Tongue (tissue), 1 donor: ENCODE measurements at regions not wholly inside any gene's neighbourhood (a gene's known extent, or its start where the extent isn't known, plus 50 kb on each side); places are given as distances from the start of the nearest gene placed in this dataset.
"Not testable (repeated sequence)": the region's sequence is repeated elsewhere in the genome, so short reads cannot be mapped to it uniquely, and the experiment has no call there.

Experiments
- DNase-seq: peaks from one replicate; pipeline ENCODE4 v3.0.0-alpha.2; 2015

GRCh38 chr1:102365071-102365470 is 368.3 kb upstream of the OLFM3 start:
- DNase-seq = no peak

GRCh38 chr1:102336602-102337001 is 339.9 kb upstream of the OLFM3 start:
- no peak for DNase-seq

- DNase-seq = no peak
Observed at GRCh38 chr1:102318104-102318806, 321.5 kb upstream of the OLFM3 start.

GRCh38 chr1:102315096-102315495 is 318.4 kb upstream of the OLFM3 start:
- DNase-seq = no peak

GRCh38 chr1:102296116-102296515 is 299.4 kb upstream of the OLFM3 start:
- DNase-seq = no peak

GRCh38 chr1:102282955-102283354 is 286.2 kb upstream of the OLFM3 start:
- DNase-seq = no peak

GRCh38 chr1:102262994-102263393 is 266.3 kb upstream of the OLFM3 start:
- DNase-seq = no peak

- DNase-seq = no peak
Observed at GRCh38 chr1:102252731-102253505, 256.2 kb upstream of the OLFM3 start.

- DNase-seq = no peak
Observed at GRCh38 chr1:102241431-102242338, 245.0 kb upstream of the OLFM3 start.

GRCh38 chr1:102239247-102239646 is 242.5 kb upstream of the OLFM3 start:
- DNase-seq = no peak

- DNase-seq = no peak
Observed at GRCh38 chr1:102234753-102235359, 238.1 kb upstream of the OLFM3 start.

GRCh38 chr1:102219463-102219862 is 222.7 kb upstream of the OLFM3 start:
- no peak for DNase-seq

- not testable (repeated sequence) for DNase-seq
Observed at GRCh38 chr1:102210891-102211290, 214.2 kb upstream of the OLFM3 start.

GRCh38 chr1:102191723-102192122 is 195.0 kb upstream of the OLFM3 start:
- DNase-seq = peak; percentile 57

GRCh38 chr1:102190429-102190828 is 193.7 kb upstream of the OLFM3 start:
- no peak for DNase-seq

GRCh38 chr1:102186536-102186935 is 189.8 kb upstream of the OLFM3 start:
- DNase-seq = no peak

GRCh38 chr1:102185260-102185659 is 188.5 kb upstream of the OLFM3 start:
- DNase-seq = no peak

- DNase-seq = no peak
Observed at GRCh38 chr1:102184477-102184876, 187.8 kb upstream of the OLFM3 start.

- no peak for DNase-seq
Observed at GRCh38 chr1:102183711-102184110, 187.0 kb upstream of the OLFM3 start.

GRCh38 chr1:102182603-102183260 is 186.0 kb upstream of the OLFM3 start:
- no peak for DNase-seq

- no peak for DNase-seq
Observed at GRCh38 chr1:102181341-102181740, 184.6 kb upstream of the OLFM3 start.

GRCh38 chr1:102178480-102178879 is 181.8 kb upstream of the OLFM3 start:
- no peak for DNase-seq
